T-cell (primary cell): ENCODE measurements at regions not wholly inside any gene's neighbourhood (a gene's known extent, or its start where the extent isn't known, plus 50 kb on each side); places are given as distances from the start of the nearest gene placed in this dataset.

Experiments
- ATAC-seq, 4 experiments: fragments of 200-7000 bp in 3 of 4; fragments of 150-1000 bp in 1 of 4; cut with Tn5 transposase; replicated peaks in 1 of 4; 1 replicate in 3 of 4; 2 replicates in 1 of 4; pipeline ENCODE4 v1.10.0; 2021; ENCODE audit warnings: moderate library complexity in 3 of 4, mild to moderate bottlenecking in 2 of 4, moderate number of reproducible peaks in 1 of 4
- CTCF ChIA-PET, 2 donors: fragments of 300-600 bp; sonication (Branson Sonifier 250); formaldehyde crosslinking; loops; one replicate each; lab custom pipeline; 2022; ENCODE audit warnings: antibody characterized with exemption in 2 of 2; lab: Charles Lee
- POLR2A ChIA-PET, 2 donors: fragments of 300-600 bp; sonication (Branson Sonifier 250); formaldehyde crosslinking; loops; one replicate each; lab custom pipeline; 2022; ENCODE audit warnings: antibody characterized with exemption in 2 of 2; lab: Charles Lee
- DNase-seq, 35 experiments: peaks; one replicate each; pipeline versions ENCODE4 v3.0.0 to v3.0.0-alpha.2; 2013 to 2023
- H3K27ac ChIP-seq: one replicate; pipeline ENCODE4 v1.5.1; 2013; ENCODE audit warnings: low read length
- H3K27me3 ChIP-seq, 2 experiments: replicated peaks in 1 of 2; 1 replicate in 1 of 2; 2 replicates in 1 of 2; pipeline versions ENCODE4 v1.6.1 to v1.7.0; 2013; ENCODE audit warnings: low read length in 1 of 2, mixed read lengths in 1 of 2; ENCODE audit not compliant: control insufficient read depth in 2 of 2, insufficient read depth in 2 of 2; ENCODE audit errors: extremely low read depth in 1 of 2
- H3K36me3 ChIP-seq, 2 donors: 1 replicate in 1 of 2; 2 replicates in 1 of 2; pipeline versions ENCODE4 v1.6.1 to v1.7.0; 2013; ENCODE audit warnings: low read length in 1 of 2; ENCODE audit not compliant: control insufficient read depth in 2 of 2, insufficient read depth in 1 of 2; ENCODE audit errors: extremely low read depth in 1 of 2
- H3K4me1 ChIP-seq, 2 experiments: 1 replicate in 1 of 2; 2 replicates in 1 of 2; pipeline versions ENCODE4 v1.6.1 to v1.7.0; 2013; ENCODE audit warnings: low read length in 2 of 2, mixed read lengths in 1 of 2; ENCODE audit not compliant: insufficient read depth in 2 of 2, control insufficient read depth in 1 of 2; ENCODE audit errors: extremely low read depth in 1 of 2
- H3K4me3 ChIP-seq, 2 donors: 1 replicate in 1 of 2; 2 replicates in 1 of 2; pipeline versions ENCODE4 v1.5.1 to v1.7.0; 2013; ENCODE audit warnings: mild to moderate bottlenecking in 2 of 2, low read length in 1 of 2, moderate library complexity in 1 of 2; ENCODE audit not compliant: control insufficient read depth in 1 of 2; ENCODE audit errors: extremely low read depth in 1 of 2
- H3K9me3 ChIP-seq: 2 replicates; pipeline ENCODE4 v1.7.0; 2013
- H3K27ac Mint-ChIP-seq, 2 donors: one replicate each; pipeline ENCODE4 v1.8.0; 2020 to 2021; ENCODE audit warnings: mild to moderate bottlenecking in 2 of 2, mixed read lengths in 2 of 2
- H3K27me3 Mint-ChIP-seq, 2 donors: one replicate each; pipeline ENCODE4 v1.8.0; 2021 to 2022; ENCODE audit warnings: mixed read lengths in 2 of 2
- H3K36me3 Mint-ChIP-seq: one replicate; pipeline ENCODE4 v1.8.0; 2021; ENCODE audit warnings: mixed read lengths
- H3K4me1 Mint-ChIP-seq, 3 donors: one replicate each; pipeline ENCODE4 v1.8.0; 2020 to 2022; ENCODE audit warnings: mixed read lengths in 3 of 3, mild to moderate bottlenecking in 1 of 3
- H3K4me3 Mint-ChIP-seq, 3 donors: one replicate each; pipeline ENCODE4 v1.8.0; 2020 to 2022; ENCODE audit warnings: mild to moderate bottlenecking in 3 of 3, mixed read lengths in 3 of 3, moderate library complexity in 3 of 3
- H3K9me3 Mint-ChIP-seq, 3 donors: one replicate each; pipeline ENCODE4 v1.8.0; 2020 to 2022; ENCODE audit warnings: mixed read lengths in 3 of 3
- WGBS: methylation state at CpG from one replicate; pipeline ENCODE4 v1.1.5; 2013; ENCODE audit warnings: missing lambda C conversion rate; ENCODE audit not compliant: insufficient coverage; 5-methylcytosine and 5-hydroxymethylcytosine counted together

DNA sequence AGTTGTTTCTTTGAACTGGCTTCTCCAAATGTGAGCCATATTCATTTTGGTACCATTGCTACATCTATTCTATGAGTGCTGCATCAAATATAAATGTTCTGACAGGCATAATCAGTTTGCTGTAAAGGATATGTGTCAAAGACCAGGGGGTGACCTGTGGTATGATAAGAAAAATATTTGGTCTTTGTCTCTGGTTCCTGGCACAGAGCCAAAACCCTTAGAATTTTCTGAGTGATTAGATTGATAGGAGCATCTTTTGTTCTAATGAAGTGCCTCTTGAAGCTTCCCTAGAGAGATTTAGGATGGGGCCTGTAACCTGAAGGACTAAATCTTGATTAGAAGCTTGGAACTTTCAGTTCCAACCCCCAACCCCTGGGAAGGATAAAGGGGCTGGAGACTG is 256.3 kb downstream of the NNT start:
- no peaks in the 10 kb centered on the region for H3K27me3 Mint-ChIP-seq
- no peak overlapping the region for H3K27ac Mint-ChIP-seq
- H3K36me3 Mint-ChIP-seq: no peaks in the 10 kb centered on the region
- no peak for ATAC-seq
- H3K4me3 Mint-ChIP-seq: no peak overlapping the region
- Histone ChIP-seq H3K36me3 (no peaks in the 10 kb centered on the region), H3K27me3 (no peaks in the 10 kb centered on the region), H3K4me3 (no peak overlapping the region), H3K9me3 (no peaks in the 10 kb centered on the region), H3K4me1 (no peaks in the 10 kb centered on the region), H3K27ac (no peak overlapping the region)
- no peak for DNase-seq
- ChIA-PET CTCF (no interaction called here), POLR2A (no interaction called here)
- no peaks in the 10 kb centered on the region for H3K4me1 Mint-ChIP-seq
- H3K9me3 Mint-ChIP-seq: no peaks in the 10 kb centered on the region

DNA sequence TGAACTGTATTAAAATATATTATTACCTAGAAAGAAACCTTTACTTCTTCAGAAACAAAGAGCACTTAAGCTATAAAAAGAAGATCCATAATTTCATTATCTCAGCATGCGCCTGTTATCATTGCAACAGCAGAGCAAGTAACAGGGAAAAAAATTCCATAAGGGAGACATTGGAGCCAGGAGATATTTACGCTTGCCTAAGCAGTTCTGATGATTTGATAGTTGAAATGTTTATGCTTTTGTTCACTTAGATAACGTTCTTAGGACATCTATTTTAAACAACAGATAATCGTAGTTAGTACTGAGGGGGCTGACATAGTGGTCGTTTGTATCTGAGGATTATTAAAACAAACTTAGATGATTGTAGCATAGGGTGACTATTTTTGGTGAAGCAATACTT is 252.5 kb downstream of the NNT start:
- Mint-ChIP-seq H3K4me1 (no peaks in the 10 kb centered on the region), H3K9me3 (no peaks in the 10 kb centered on the region), H3K36me3 (no peaks in the 10 kb centered on the region), H3K27ac (no peak overlapping the region), H3K4me3 (no peak overlapping the region), H3K27me3 (no peaks in the 10 kb centered on the region)
- ATAC-seq (no peak), DNase-seq (no peak)
- Histone ChIP-seq H3K27ac (no peak overlapping the region), H3K4me1 (no peaks in the 10 kb centered on the region), H3K36me3 (no peaks in the 10 kb centered on the region), H3K4me3 (no peak overlapping the region), H3K27me3 (no peaks in the 10 kb centered on the region), H3K9me3 (no peaks in the 10 kb centered on the region)
- 60% methylated on average over 1 of the region's 5 CpGs for WGBS
- POLR2A ChIA-PET: no interaction called here
- CTCF ChIA-PET: no interaction called here

DNA sequence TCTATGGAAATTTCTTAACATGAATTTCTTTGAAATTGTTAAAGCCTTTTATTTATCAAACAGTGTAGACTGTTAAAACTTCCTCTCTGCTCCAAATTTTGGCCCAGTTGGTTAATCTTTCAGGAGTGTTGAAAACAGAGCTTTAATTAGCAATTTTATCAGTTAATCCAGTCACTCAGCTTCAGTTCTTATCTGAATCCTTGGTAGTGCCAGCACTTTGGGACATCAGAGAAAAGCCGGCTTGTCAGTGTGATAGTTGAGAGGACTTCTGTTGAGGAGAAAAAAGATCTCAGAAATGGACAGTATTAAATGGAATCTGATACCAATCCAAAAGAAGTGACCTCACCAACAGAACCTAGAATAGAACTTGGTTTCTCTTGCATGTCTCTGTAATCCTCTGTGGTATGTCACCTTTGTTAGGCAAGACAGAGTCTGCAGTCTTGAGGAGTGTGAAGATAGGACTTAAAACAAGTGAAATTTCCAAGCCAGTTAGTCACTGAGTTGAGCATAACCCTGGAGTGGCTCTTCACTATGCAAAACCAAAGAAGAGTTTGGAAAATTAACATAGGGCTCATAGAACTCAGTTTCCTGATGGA is 251.8 kb downstream of the NNT start:
- DNase-seq (no peak), ATAC-seq (no peak)
- no peaks in the 10 kb centered on the region for H3K36me3 Mint-ChIP-seq
- H3K4me1 Mint-ChIP-seq: no peaks in the 10 kb centered on the region
- H3K27me3 ChIP-seq: no peaks in the 10 kb centered on the region
- H3K4me3 Mint-ChIP-seq: no peak overlapping the region
- no peak overlapping the region for H3K27ac Mint-ChIP-seq
- H3K9me3 ChIP-seq: no peaks in the 10 kb centered on the region
- no peaks in the 10 kb centered on the region for H3K9me3 Mint-ChIP-seq
- no peak overlapping the region for H3K4me3 ChIP-seq
- no peaks in the 10 kb centered on the region for H3K36me3 ChIP-seq
- no peak overlapping the region for H3K27ac ChIP-seq
- ChIA-PET CTCF (no interaction called here), POLR2A (no interaction called here)
- H3K27me3 Mint-ChIP-seq: no peaks in the 10 kb centered on the region
- H3K4me1 ChIP-seq: no peaks in the 10 kb centered on the region
- WGBS: no CpG with 5 or more reads among the region's 1 CpG

DNA sequence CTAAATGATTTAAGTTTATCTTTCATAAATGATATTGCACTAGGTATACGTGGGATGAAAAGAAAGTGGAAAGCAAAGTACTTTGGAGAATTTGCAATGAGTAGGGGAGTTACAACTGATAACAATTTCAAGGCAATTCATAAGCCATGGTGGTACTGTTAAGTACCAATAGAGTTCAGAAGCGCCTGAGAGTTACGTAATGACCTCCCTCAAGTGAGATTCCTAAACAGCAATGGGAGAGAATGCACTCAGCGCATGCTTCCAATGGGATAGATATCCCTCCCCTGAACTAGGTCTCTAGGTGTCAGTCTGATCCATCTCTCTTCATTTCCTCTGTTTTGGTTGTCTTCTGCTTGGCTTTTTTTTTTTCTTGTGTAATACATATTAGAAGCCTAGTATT is 249.3 kb downstream of the NNT start:
- H3K27ac Mint-ChIP-seq: no peak overlapping the region
- no peaks in the 10 kb centered on the region for H3K9me3 Mint-ChIP-seq
- no peak overlapping the region for H3K4me3 Mint-ChIP-seq
- DNase-seq (no peak), ATAC-seq (no peak)
- CTCF ChIA-PET: no interaction called here
- POLR2A ChIA-PET: no interaction called here
- H3K27me3 Mint-ChIP-seq: no peaks in the 10 kb centered on the region
- H3K4me1 ChIP-seq: no peaks in the 10 kb centered on the region
- no peaks in the 10 kb centered on the region for H3K4me1 Mint-ChIP-seq
- no peaks in the 10 kb centered on the region for H3K9me3 ChIP-seq
- no peaks in the 10 kb centered on the region for H3K27me3 ChIP-seq
- H3K36me3 Mint-ChIP-seq: no peaks in the 10 kb centered on the region
- no CpG with 5 or more reads among the region's 4 CpGs for WGBS
- H3K4me3 ChIP-seq: no peak overlapping the region
- no peaks in the 10 kb centered on the region for H3K36me3 ChIP-seq
- no peak overlapping the region for H3K27ac ChIP-seq

DNA sequence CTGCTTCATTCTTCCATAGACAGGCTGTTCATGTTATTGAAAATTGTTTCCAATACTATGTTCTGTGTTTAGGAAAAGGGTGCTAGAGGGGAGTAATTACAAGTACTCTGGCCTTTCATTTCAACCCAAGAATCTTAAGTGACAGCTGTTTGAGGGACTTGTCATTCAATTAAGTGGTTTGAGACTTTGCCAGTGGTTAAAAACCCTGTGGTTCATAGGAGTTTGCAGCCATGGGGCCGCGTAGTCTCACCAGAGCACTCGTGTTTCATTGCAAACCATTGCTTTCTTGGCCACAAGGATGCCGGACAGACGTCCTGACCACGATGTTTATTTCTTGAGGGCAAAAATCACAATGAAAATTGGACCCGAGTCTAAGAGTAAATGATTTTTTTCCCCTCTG is 248.8 kb downstream of the NNT start:
- no peak for ATAC-seq
- H3K4me1 ChIP-seq: no peaks in the 10 kb centered on the region
- ChIA-PET CTCF (no interaction called here), POLR2A (no interaction called here)
- 81% methylated on average over 6 of the region's 7 CpGs for WGBS
- no peak for DNase-seq
- Mint-ChIP-seq H3K9me3 (no peaks in the 10 kb centered on the region), H3K4me3 (no peak overlapping the region), H3K27ac (no peak overlapping the region), H3K36me3 (no peaks in the 10 kb centered on the region), H3K4me1 (no peaks in the 10 kb centered on the region), H3K27me3 (no peaks in the 10 kb centered on the region)
- no peaks in the 10 kb centered on the region for H3K27me3 ChIP-seq
- H3K27ac ChIP-seq: no peak overlapping the region
- H3K36me3 ChIP-seq: no peaks in the 10 kb centered on the region
- no peak overlapping the region for H3K4me3 ChIP-seq
- no peaks in the 10 kb centered on the region for H3K9me3 ChIP-seq

DNA sequence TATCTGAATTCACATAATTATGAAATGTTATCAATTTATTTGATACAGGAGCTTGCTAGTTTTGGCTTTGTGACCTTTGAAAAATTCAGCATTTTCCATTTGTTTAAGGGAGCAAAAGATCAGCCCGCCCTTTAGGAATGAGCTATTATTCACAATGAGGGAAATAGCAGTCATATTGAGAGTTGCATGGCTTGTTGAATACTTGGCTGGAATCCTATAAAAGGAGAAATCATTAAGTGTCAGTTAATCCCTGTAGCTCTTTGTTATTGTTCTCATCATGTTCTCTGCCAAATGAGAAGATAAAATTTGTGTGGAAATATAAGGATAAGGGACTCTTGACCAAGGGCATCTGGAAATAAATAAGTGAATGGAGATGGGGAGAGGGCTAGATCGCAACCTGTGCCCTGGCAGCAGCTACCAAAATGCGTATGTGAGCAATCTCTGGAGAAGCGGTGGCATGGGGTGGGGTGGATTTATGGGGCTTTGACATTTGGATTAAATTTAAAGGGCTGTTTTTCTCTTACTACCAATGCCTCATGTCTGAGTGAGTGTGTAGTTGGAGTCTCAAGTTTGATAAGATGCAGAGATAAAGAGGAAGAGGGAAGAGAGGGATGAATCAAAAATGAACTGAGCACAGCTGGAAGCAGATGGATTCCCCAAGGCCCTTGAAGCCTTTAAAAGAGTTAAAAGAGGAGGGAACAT is 237.6 kb downstream of the NNT start:
- ATAC-seq (no peak), DNase-seq (no peak)
- H3K27ac Mint-ChIP-seq: no peak overlapping the region
- ChIA-PET CTCF (interaction anchor here in 1 of 2 donors (0.6 kb wide), 1 partner anchor 160 kb away, joined by 3 read pairs; no protein-coding TSS in a partner anchor), POLR2A (no interaction called here)
- H3K9me3 ChIP-seq: no peaks in the 10 kb centered on the region
- no peak overlapping the region for H3K4me3 ChIP-seq
- H3K9me3 Mint-ChIP-seq: peaks cover 5 to 18% (median 6%) of the 10 kb centered on the region in 3 donors
- H3K27me3 ChIP-seq: no peaks in the 10 kb centered on the region
- H3K27ac ChIP-seq: no peak overlapping the region
- no peaks in the 10 kb centered on the region for H3K36me3 Mint-ChIP-seq
- WGBS: 96% methylated on average over 3 of the region's 4 CpGs
- H3K4me1 ChIP-seq: no peaks in the 10 kb centered on the region
- no peaks in the 10 kb centered on the region for H3K4me1 Mint-ChIP-seq
- H3K36me3 ChIP-seq: no peaks in the 10 kb centered on the region
- no peaks in the 10 kb centered on the region for H3K27me3 Mint-ChIP-seq
- no peak overlapping the region for H3K4me3 Mint-ChIP-seq

DNA sequence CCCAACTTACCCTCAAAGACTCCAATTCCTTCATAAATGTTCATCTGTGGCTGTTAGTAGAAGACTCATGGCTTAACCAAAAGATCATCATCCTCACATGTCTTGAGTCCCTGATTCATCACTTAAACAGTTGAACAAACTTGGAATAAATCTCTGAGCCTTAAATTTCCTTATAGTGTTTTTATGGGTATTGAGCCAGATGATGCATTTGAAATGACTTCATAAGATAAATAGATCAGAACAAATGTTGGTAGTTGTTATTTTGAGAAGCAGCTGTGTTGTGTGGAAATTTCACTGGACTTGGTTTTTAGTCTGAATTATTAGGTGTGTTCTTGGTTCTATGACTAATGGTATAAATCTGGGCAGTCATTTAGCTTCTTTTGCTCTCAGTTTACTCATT is 236.2 kb downstream of the NNT start:
- no peaks in the 10 kb centered on the region for H3K27me3 Mint-ChIP-seq
- POLR2A ChIA-PET: no interaction called here
- no peak for ATAC-seq
- no peak for DNase-seq
- H3K36me3 Mint-ChIP-seq: no peaks in the 10 kb centered on the region
- Histone ChIP-seq H3K9me3 (no peaks in the 10 kb centered on the region), H3K27ac (no peak overlapping the region), H3K4me1 (no peaks in the 10 kb centered on the region), H3K4me3 (no peak overlapping the region), H3K27me3 (no peaks in the 10 kb centered on the region), H3K36me3 (no peaks in the 10 kb centered on the region)
- CTCF ChIA-PET: no interaction called here
- H3K4me3 Mint-ChIP-seq: no peak overlapping the region
- no peak overlapping the region for H3K27ac Mint-ChIP-seq
- no peaks in the 10 kb centered on the region for H3K4me1 Mint-ChIP-seq
- H3K9me3 Mint-ChIP-seq: peaks cover 5 to 18% (median 6%) of the 10 kb centered on the region in 3 donors
